ENCODE measurements at regions not wholly inside any gene's neighbourhood (a gene's known extent, or its start where the extent isn't known, plus 50 kb on each side); places are given as distances from the start of the nearest gene placed in this dataset.

- TF ChIP-seq E2F5 (CRISPR knock-in tag; IDR thresholded peaks at IDR 0.05) (no peak), CREM (CRISPR knock-in tag; IDR thresholded peaks at IDR 0.05) (no peak), CBFB (CRISPR knock-in tag; IDR thresholded peaks at IDR 0.05; ENCODE audit: low read depth) (no peak), STAT6 (CRISPR knock-in tag; conservative IDR thresholded peaks at IDR 0.05; ENCODE audit: low read depth) (no peak)
Observed at GRCh38 chr6:166041277-166041676, 126.4 kb downstream of the TBXT start (continued).

- CTCF ChIA-PET: no interaction called here
- no peak for TF ChIP-seq NR3C1 (CRISPR knock-in tag; conservative IDR thresholded peaks at IDR 0.05; ENCODE audit: low read depth)
- TF ChIP-seq ZNF396 (CRISPR knock-in tag; IDR thresholded peaks at IDR 0.05; ENCODE audit: borderline replicate concordance): no peak
- no peak for TF ChIP-seq ZNF121 (CRISPR knock-in tag; IDR thresholded peaks at IDR 0.05)
- no peak for TF ChIP-seq PREB (CRISPR knock-in tag; IDR thresholded peaks at IDR 0.05; ENCODE audit: borderline replicate concordance)
- no peak for TF ChIP-seq STAT6 (CRISPR knock-in tag; conservative IDR thresholded peaks at IDR 0.05; ENCODE audit: low read depth)
- no peak for TF ChIP-seq EMX1 (CRISPR knock-in tag; IDR thresholded peaks at IDR 0.05)
- TF ChIP-seq ZNF423 (CRISPR knock-in tag; IDR thresholded peaks at IDR 0.05): no peak
- TF ChIP-seq AFF4 (CRISPR knock-in tag; IDR thresholded peaks at IDR 0.05; ENCODE audit: borderline replicate concordance): no peak
- TF ChIP-seq CTCF (IDR thresholded peaks at IDR 0.05): no peak
- TF ChIP-seq GABPB1 (CRISPR knock-in tag; IDR thresholded peaks at IDR 0.05): no peak
- TF ChIP-seq CBFB (CRISPR knock-in tag; IDR thresholded peaks at IDR 0.05; ENCODE audit: low read depth): no peak
- TF ChIP-seq TEAD4 (CRISPR knock-in tag; IDR thresholded peaks at IDR 0.05): no peak
- no peak for TF ChIP-seq FOXK1 (CRISPR knock-in tag; IDR thresholded peaks at IDR 0.05)
- TF ChIP-seq TP53 (CRISPR knock-in tag; IDR thresholded peaks at IDR 0.05): no peak
- no peak for TF ChIP-seq IRF1 (CRISPR knock-in tag; IDR thresholded peaks at IDR 0.05)
- TF ChIP-seq ATF3 (CRISPR knock-in tag; conservative IDR thresholded peaks at IDR 0.05): no peak
- no peak for TF ChIP-seq RORB (CRISPR knock-in tag; IDR thresholded peaks at IDR 0.05)
- TF ChIP-seq NR1H2 (CRISPR knock-in tag; IDR thresholded peaks at IDR 0.05): no peak
Observed at GRCh38 chr6:166040292-166040691, 127.4 kb downstream of the TBXT start.

More at GRCh38 chr6:166040292-166040691, 127.4 kb downstream of the TBXT start:
- Mint-ChIP-seq H3K27me3 (ENCODE audit: low read depth) (peaks cover 4% of the 10 kb centered on the region; the same call in 1 of the 2 replicates), H3K4me3 (no peak overlapping the region), H3K36me3 (peaks cover 18% of the 10 kb centered on the region), H3K27ac (no peak overlapping the region), H3K4me1 (peaks cover 17% of the 10 kb centered on the region), H3K9me3 (peaks cover 29% of the 10 kb centered on the region)
- POLR2A ChIA-PET: no interaction called here
- no peak for DNase-seq (ENCODE audit: low spot score)
- ATAC-seq: peak; percentile 52
